ENCODE measurements at regions not wholly inside any gene's neighbourhood (a gene's known extent, or its start where the extent isn't known, plus 50 kb on each side); places are given as distances from the start of the nearest gene placed in this dataset.

- TF ChIP-seq POLR2A (IDR thresholded peaks at IDR 0.05) (no peak), CTCF (IDR thresholded peaks at IDR 0.05) (no peak)
These were observed 798.3 kb upstream of the SLC35B3 start for GRCh38 chr6:9233686-9234085.

Measured in uterus (tissue), 2 donors.